HG03571 (cell line): ENCODE measurements at regions not wholly inside any gene's neighbourhood (a gene's known extent, or its start where the extent isn't known, plus 50 kb on each side); places are given as distances from the start of the nearest gene placed in this dataset.
"Not testable (repeated sequence)": the region's sequence is repeated elsewhere in the genome, so short reads cannot be mapped to it uniquely, and the experiment has no call there.

ENCODE experiments used
- ATAC-seq: cut with Tn5 transposase; IDR thresholded peaks from one replicate; pipeline ENCODE4 v1.9.1; 2021; ENCODE audit not compliant: unreplicated experiment

DNA sequence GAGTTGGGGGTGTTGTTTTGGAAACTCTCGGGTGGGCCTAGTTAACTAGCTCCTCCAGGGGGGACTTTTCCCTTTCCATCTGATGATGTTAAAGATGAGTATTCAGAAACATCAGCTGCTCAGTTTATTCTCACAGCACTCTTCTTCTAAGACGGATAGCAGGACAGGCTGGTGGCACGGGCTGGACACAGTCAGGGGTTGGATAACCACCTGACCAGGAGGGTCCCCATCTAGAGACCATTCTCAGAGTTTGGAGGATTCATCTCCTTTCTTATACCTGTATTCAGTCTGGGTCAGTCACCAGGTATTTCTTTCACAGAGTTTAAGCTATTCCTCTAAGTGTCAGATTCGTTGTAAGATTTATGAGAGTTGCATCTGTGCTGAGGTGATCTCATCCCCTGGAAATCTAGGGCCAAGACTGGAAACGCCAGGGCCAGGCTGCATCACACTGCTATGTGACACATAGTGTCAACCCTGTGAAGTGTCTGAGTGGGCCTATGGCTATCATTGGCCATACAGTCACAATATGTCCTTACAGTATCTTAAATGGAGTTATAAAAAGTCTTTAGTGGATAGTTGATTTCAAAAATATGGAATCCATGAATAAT is 111.7 kb downstream of the FAM50B start:
- ATAC-seq = no peak

DNA sequence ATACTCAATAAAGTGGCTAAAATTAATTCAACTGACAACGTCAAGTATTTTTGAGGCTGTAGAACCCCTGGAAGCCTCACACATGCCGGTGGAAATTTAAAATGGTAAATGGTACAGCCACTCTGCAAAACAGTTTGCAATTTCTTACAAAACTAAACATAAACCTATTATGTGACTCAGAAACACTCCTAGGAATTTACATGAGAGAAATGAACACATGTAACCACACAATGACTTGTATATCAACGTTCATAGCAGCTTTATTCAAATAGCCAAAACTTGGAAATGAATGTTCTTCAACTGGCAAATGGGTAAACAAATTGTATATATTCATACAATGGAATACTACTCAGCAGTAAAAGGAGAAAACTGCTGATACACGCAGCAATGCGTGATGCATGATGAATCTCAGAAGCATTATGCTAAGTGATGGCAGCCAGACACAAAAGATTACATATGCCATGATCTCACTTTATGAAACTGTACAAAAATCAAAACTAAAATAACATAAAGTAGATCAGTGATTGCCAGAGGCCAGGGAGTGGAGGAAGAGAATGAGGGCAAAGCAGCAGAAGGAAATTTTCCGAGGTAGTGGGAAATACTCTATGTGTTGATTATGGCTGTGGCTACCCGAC is 112.5 kb downstream of the FAM50B start:
- no peak for ATAC-seq

DNA sequence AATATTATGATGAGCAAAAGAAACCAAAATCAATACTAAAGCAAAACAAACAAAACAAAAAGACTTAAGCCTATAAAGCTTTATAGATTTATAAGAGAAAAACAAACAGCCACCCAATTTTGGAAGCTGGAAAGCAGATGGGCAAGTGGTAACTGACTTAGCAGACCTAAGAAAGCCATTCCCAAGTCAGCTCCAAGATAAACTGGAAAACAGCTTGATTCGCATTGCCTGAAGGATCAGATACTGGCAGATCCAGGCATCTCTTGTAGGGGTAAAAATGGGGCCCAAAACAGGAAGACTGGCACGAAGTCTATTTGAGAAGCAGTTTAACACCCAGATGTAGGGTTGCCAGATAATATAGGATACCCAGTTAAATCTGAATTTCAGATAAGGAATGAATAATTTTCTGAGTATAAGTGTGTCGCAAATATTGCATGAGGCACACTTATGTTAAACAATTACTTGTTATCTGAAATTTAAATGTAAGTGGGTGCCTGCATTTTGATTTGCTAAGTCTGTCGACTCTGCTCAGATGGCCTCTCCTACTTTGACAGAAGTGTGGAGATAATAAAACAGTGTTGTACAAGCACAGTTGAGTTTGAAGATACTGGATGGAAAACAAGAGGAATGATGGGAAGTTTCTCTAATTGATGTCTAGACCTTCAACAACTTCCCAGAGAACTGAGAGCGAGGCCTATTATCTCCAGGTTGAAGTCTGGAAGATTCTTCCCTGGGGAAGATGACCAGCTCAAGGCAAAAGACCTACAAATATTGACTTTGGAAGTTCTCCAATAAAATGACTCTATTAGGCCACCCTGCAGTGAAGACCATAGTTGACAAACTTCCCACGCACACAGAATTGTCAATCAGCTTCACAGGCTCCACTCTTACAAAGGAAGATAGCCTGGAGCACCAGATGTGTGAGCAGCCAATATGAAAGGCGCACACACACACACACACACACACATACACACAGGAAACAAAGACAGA is 113.4 kb downstream of the FAM50B start:
- no peak for ATAC-seq

DNA sequence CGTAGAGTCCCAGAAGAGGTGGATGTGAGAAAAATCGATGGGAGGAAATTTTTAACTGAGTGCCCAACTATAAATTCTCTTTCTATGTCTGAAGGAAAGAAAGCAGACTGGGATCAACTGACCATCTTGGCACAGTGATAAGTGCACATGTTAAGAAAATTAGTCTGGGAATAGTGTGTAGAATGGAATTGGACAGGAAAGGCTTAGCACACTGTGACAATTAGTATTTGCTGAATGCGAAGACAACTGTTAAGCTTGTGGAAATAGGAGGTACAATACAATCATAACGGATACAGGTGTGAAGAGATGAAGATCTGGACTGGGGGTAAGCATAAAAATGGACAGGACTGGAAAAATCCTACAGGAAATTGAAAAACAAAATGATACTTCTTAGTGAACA is 114.3 kb downstream of the FAM50B start:
- ATAC-seq = no peak

DNA sequence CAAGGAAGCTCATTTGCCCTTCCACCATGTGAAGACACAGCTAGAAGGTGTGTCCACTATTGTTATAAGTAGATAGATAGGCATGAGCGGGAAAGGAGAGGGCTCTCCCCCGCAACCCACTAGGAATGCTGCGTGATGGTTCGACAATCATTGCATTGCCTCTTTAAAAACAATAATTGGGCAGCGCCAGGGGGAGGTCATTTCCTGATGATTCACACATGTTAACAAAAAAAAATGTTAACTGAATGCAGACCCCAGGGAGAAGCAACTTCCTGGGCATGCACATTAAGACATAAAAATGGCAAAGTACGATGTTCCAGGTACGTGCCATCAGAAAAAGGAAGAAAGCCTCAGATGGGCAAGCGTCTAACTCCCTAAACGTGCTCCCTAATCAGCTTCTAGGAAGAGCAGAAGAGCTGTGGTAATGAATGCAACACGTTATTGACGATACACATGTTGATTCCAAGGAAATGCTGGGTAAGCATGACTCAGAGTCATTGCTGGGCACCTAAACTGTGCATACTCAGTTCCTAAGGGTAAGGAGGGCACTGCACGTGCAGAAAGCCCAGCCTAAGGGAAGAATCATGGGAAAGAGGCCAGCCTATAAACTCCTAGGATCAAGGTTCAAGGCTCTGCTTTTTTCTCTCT is 113.7 kb downstream of the FAM217A start:
- ATAC-seq = no peak

DNA sequence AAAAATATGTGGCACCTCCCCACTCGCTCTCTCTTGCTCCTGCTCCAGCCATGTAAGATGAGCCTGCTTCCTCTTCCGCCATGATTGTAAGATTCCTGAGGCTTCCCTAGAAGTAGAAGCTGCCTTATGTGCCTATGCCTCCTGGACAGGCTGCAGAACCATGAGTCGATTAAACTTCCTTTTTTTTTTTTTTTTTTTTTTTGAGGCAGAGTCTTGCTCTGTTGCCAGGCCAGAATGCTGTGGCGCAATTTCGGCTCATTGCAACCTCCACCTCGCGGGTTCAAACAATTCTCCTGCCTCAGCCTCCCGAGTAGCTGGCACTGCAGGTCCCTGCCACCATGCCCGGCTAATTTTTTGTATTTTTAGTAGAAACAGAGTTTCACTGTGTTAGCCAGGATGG is 112.5 kb downstream of the FAM217A start:
- no peak for ATAC-seq

DNA sequence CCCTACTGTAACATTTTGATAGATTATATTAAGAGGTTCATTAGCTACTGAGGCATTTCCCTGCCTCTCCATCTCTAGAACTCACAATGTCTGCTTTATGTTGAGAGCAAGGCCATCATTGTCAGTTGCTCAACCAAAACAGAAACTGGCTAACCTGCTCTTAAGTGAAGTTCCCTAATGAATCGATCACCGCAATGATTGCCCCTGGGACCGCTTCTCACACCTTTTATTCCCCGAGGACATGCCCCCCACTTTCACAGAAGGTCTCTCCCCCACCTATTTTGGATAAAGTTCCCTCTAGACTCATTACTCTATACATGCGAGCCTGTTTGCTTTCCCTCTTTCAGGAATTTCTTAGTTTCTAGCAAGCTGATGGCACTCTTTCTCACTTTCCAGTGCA is 108.8 kb downstream of the FAM217A start:
- no peak for ATAC-seq

DNA sequence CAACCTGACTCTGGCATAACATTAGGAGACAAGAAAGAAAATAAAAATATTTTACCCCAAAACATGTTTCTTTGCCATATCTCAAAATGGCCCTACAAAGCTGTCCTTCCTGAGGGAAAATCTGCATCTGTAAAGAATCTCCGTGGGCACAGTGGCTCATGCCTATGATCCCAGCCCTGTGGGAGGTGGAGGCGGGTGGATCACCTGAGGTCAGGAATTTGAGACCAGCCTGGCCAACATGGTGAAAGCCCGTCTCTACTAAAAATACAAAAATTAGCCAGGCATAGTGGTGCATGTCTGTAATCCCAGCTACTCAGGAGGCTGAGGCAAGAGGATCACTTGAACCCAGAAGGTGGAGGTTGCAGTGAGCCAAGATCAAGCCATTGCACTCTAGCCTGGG is 105.8 kb downstream of the FAM217A start:
- ATAC-seq = not testable (repeated sequence)

DNA sequence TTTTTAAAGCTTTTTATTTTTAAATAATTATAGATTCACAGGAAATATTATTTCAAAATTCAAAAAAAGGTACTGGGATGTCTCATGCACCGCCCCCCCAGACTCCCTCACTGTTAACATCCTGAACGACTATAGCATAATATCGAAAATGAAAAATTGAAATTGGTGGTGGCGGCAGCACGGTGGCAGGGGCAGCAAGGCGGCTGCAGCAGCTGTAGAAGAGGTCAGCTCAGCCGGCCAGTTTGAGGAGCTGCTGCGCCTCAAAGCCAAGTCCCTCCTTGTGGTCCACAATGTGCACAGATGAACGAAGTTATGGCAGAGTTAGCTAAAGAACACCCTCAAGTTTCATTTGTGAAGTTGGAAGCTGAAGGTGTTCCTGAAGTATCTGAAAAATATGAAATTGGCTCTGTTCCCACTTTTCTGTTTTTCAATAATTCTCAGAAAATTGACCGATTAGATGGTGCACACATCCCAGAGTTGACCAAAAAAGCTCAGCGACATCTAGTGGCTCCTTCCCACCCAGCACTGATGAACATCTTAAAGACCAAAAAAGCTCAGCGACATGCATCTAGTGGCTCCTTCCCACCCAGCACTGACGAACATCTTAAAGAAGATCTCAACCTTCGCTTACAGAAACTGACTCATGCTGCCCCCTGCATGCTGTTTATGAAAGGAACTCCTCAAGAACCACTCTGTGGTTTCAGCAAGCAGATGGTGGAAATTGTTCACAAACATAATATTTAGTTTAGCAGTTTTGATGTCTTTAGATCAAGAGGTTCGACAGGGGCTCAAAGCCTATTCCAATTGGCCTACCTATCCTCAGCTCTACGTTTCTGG is 100.8 kb downstream of the FAM217A start:
- peak; percentile 64 for ATAC-seq

DNA sequence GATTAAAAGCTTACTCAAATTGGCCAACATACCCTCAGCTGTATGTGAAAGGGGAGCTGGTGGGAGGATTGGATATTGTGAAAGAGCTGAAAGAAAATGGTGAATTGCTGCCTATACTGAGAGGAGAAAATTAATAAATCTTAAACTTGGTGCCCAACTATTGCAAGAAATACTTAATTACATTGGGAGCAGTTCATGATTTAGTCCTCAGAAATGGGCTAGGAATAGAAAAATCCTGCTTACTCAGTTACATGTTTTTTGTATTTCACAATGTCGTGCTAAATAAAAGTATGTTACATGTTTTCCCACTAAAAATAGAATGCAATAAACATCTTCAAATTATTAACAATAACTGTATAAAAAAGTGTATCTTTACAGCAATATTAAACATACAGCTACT is 100.0 kb downstream of the FAM217A start:
- ATAC-seq = not testable (repeated sequence)

DNA sequence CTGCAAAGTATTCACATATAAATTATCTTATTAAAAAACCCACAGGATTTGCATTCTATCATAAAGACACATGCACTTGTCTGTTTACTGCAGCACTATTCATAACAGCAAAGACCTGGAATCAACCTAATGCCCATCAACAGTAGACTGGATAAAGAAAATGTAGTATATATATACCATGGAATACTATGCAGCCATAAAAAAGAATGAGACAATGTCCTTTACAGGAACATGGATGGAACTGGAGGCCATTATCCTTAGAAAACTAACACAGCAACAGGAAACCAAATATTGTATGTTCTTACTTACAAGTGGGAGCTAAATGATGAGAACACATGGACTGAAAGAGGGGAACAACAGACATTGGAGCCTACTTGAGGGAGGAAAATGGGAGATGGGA is 97.0 kb downstream of the FAM217A start:
- no peak for ATAC-seq

DNA sequence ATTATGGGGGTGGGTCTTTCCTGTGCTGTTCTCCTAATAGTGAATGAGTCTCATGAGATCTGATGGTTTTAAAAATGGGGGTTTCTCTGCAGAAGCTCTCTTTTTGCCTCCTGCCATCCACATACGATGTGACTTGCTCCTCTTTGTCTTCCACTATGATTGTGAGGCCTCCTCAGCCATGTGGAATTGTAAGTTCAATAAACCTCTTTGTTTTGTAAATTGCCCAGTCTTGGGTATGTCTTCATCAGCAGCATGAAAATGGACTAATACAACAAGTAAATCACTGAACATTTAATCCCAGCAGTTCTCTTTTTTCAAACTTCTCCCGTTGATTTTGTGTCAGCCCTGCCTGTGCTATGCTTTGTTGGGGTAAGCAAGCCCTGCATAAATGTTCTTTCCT is 95.2 kb downstream of the FAM217A start:
- no peak for ATAC-seq

DNA sequence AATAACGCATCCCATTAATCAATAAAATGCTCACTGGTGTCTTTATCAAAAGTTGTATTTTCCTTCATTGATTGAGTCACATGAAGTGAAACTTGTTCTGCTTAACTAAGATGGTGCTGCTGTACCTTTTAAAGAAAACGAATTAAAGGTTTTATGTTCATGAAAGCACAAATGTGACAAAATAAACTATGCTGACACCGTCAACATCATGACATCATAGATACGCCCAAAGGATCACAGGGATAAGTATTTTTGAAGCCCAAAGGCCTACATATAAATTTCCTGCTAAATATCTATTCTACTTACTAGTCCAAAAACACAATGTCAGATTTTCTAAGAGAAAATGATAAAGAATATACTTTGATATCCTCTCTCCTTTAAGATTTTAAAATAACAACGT is 94.4 kb downstream of the FAM217A start:
- ATAC-seq = no peak

DNA sequence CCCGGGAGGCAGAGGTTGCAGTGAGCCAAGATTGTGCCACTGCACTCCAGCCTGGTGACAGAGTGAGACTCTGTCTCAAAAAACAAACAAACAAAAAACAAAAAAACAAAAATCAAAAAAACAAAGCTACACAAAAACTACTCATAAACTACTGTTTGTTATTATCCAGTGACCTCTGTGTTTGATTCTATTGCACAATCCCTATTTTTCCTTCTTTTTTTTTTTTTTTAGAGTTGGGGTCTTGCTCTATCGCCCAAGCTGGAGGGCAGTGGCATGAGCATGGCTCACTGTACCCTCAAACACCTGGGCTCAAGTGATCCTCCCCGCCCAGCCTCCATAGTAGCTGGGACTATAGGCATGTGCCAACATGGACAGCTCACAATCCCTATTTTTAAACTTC is 92.7 kb downstream of the FAM217A start:
- ATAC-seq = no peak

DNA sequence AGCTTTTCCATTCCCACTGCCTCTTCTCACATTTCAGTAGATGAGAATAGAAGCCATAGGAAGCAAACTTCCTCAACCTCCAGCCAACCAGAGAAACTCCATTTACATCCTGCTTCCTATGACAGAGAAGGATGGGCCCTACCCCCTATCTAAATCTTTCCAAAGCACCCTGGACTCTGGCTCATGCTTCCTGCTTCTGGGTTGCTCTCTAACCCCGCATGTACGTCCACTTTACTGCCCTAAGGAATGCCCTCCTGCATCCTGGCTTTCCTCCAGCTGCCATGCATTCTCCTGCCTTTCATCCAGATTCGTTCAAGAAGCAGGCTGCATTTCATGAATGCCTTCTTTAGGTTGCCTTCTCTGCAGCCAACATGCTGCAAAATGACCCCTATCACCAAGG is 91.9 kb downstream of the FAM217A start:
- ATAC-seq = no peak

DNA sequence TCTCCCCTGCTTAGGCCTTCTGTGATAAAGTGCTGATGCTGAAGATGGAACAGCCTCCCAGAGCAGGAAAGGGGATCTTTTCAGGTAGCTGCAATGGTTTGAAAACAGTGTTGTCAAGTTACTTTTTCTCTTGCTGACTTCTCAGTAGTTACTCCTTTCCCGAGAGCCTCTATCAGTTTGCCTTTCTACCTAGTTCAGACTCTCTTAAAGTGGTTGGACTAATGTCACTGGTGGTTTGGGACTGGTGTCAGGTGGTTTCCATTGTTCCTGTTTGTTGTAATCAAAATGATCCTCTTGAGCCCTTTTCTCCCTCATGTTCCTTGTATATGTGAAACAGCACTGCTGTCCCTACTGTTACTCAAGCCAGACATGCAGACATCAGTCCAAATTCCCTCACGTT is 91.4 kb downstream of the FAM217A start:
- ATAC-seq = no peak

DNA sequence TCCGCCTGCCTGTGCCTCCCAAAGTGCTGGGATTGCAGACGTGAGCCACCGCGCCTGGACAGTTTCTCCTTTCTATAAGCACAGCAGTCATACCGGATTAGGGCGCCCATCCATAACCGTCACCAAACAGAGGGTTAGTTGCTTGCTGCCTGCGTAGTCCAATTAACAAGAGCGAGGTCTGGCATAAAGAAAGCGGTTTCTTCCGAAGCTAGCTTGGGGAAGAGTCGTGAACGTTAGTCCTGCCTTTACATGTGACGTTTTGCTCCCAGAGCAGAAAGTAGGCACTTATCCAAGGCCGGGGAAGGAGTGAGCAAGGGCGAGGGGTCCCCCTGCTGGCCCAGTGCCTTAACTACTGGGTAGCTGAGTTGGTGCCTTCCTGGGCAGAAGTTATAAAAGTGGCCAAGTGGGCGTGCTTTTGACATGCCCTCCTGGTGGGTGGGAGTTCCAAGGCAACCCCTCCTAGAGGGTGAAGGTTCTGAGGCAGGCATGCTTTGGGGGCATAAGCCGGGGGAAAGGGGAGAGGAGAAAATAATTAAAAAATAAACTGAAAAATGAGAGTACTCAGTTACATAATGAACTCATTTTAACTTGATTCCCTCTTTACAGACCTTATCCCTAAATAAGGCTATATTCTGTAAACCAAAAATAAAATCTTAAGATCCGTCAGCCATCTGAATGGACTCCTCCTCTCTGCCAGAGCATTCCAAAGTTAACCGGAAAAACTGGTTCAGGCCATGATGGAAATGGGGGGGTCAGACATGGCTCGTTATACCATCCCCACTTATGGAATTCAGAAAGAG is 88.0 kb downstream of the FAM217A start:
- peak; percentile 89 for ATAC-seq

DNA sequence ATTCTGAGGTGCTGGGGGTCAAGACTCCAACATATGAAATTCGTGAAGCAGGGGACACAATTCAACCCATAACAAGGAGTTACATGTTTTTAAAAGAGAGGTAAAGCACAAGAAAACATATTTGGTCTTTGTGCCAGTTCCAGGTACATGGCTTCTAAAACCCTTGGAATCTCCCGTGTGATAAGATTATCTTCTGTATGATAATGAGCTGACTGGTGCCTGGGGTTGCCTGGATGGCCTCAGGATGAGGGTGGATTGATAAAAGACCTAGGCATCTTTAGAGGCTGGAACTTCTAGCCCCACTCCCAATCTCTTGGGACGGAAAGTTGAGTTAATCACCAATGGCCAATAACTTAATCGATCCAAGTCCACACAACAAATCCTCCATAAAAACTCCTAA is 87.0 kb downstream of the FAM217A start:
- ATAC-seq = no peak

DNA sequence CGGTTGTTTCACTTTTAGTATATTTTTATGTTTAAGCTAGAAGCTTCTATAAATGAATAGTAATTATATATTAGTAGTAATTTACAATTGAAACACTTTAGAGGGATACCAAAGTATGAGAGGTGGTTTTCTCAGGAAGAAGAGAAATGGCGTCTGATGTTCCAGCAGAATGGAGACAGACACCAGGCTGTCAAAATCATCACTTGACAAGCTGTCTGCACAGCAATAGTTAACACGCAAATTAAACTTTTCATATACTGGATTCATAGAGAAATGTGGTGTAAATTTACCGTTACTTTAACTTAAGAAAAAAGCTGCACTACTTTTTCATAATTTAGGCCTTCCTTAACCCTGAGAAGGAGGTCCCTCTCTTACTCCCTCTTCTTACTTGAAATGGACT is 82.6 kb downstream of the FAM217A start:
- no peak for ATAC-seq
